ENCODE measurements at regions not wholly inside any gene's neighbourhood (a gene's known extent, or its start where the extent isn't known, plus 50 kb on each side); places are given as distances from the start of the nearest gene placed in this dataset.

DNA sequence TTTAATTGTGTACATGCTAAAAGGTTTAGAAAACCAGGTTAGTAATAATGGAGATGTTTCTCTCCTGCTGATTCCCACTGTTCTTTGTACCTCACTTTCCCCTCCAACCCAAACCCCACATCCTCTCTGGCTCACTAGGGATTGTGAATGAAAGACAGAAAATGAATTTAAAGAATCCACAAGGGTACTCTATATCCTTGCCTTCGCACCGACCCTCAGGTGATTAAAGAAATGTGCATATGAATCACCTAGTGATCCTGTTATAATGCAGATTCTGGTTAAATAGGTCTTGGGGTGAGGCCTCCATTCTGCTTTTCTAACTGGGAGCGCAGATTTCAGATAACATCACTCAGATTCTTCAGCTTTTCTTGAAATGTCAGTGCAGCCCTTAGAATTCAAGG, 84.3 kb upstream of the OTX2 start:
- DNase-seq (ENCODE audit: low read depth, low spot score): no peak
- in situ Hi-C loops (cut with HindIII; ENCODE audit: low pct_unique_long_range_greater_than_20kb, low sequenced_read_pairs): no loop called here

GRCh38 chr14:56892959-56893358, 82.7 kb upstream of the OTX2 start:
- DNase-seq (ENCODE audit: low read depth, low spot score): no peak
- in situ Hi-C loops (cut with HindIII; ENCODE audit: low pct_unique_long_range_greater_than_20kb, low sequenced_read_pairs): no loop called here

DNA sequence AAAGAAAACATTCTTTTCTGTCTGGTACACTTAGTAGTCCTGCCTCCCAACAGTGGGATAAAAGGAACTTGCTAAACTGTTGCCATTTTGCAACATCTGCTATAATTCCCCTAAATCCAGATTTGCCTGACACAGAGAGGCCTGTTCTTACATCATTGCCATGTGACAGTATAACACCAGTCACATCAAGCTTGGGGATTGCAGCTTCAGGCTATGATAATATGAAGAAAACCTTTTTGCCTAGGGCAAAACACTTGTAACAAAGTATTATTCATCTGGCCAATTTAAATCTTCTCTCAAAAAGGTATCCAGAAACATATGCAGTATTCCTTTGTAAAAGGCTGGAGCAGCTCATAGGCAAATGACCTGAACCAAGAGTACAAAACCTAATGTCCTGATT, 80.9 kb upstream of the OTX2 start:
- in situ Hi-C loops (cut with HindIII; ENCODE audit: low pct_unique_long_range_greater_than_20kb, low sequenced_read_pairs): no loop called here
- DNase-seq (ENCODE audit: low read depth, low spot score): peak; percentile 11

- in situ Hi-C loops (cut with HindIII; ENCODE audit: low pct_unique_long_range_greater_than_20kb, low sequenced_read_pairs): no loop called here
- DNase-seq (ENCODE audit: low read depth, low spot score): no peak
These were observed 79.4 kb upstream of the OTX2 start for GRCh38 chr14:56889705-56890104.

DNA sequence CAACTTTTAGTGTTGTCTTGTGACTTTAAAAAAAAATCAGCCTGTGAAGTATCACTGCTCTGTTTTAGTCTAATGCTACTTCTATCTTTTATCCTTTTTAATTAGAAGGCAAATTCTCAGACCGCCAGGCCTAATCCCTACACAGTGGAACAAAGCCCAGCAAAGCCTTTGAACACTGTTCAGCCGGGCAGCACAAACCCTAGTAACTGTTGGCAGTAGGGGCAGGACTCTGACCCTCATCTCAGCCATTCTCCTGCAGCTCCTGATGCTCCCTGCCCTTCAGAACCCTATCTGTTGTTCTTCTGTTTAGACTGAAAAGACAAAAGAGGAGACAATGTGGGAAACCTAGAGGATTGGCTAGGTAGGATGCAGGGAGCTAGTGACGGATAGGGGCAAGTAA, 78.0 kb upstream of the OTX2 start:
- in situ Hi-C loops (cut with HindIII; ENCODE audit: low pct_unique_long_range_greater_than_20kb, low sequenced_read_pairs): no loop called here
- no peak for DNase-seq (ENCODE audit: low read depth, low spot score)

GRCh38 chr14:56887216-56887615, 76.9 kb upstream of the OTX2 start:
- in situ Hi-C loops (cut with HindIII; ENCODE audit: low pct_unique_long_range_greater_than_20kb, low sequenced_read_pairs): no loop called here
- no peak for DNase-seq (ENCODE audit: low read depth, low spot score)

- DNase-seq (ENCODE audit: low read depth, low spot score): no peak
- in situ Hi-C loops (cut with HindIII; ENCODE audit: low pct_unique_long_range_greater_than_20kb, low sequenced_read_pairs): no loop called here
These were observed 76.3 kb upstream of the OTX2 start for GRCh38 chr14:56886471-56887062.

- DNase-seq (ENCODE audit: low read depth, low spot score): no peak
- in situ Hi-C loops (cut with HindIII; ENCODE audit: low pct_unique_long_range_greater_than_20kb, low sequenced_read_pairs): no loop called here
These were observed 75.5 kb upstream of the OTX2 start for GRCh38 chr14:56885825-56886224.

GRCh38 chr14:56884617-56885016, 74.3 kb upstream of the OTX2 start:
- in situ Hi-C loops (cut with HindIII; ENCODE audit: low pct_unique_long_range_greater_than_20kb, low sequenced_read_pairs): no loop called here

GRCh38 chr14:56881181-56881580, 70.9 kb upstream of the OTX2 start:
- in situ Hi-C loops (cut with HindIII; ENCODE audit: low pct_unique_long_range_greater_than_20kb, low sequenced_read_pairs): no loop called here

More at GRCh38 chr14:56884617-56885016, 74.3 kb upstream of the OTX2 start:
- no peak for DNase-seq (ENCODE audit: low read depth, low spot score)

GRCh38 chr14:56878766-56879165, 68.5 kb upstream of the OTX2 start:
- in situ Hi-C loops (cut with HindIII; ENCODE audit: low pct_unique_long_range_greater_than_20kb, low sequenced_read_pairs): no loop called here
- DNase-seq (ENCODE audit: low read depth, low spot score): no peak

More at GRCh38 chr14:56881181-56881580, 70.9 kb upstream of the OTX2 start:
- no peak for DNase-seq (ENCODE audit: low read depth, low spot score)

DNA sequence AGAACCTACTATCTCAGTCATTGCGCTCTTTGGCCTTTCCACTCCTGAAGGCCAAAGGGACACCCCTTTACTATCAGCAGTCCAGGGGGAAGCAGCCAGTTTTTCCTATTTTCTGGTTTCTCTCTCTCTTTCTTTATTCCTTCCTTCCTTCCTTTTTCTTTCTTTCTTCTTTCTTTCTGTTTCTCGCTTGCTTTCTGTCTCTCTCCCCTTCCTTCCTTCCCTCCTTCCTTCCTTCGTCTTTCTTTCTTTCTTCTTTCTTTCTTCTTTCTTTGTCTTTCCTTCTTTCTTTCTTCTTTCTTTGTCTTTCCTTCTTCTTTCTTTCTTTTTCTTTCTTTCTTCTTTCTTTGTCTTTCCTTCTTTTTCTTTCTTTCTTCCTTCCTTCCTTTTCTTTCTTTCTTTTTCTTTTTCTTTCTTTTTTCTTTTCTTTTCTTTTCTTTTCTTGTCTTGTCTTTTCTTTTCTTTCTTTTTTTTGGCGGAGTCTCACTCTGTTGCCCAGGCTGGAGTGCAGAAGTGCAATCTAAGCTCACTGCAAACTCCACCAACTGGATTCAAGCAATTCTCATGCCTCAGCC, 64.9 kb upstream of the OTX2 start:
- in situ Hi-C loops (cut with HindIII; ENCODE audit: low pct_unique_long_range_greater_than_20kb, low sequenced_read_pairs): no loop called here
- no peak for DNase-seq (ENCODE audit: low read depth, low spot score)

DNA sequence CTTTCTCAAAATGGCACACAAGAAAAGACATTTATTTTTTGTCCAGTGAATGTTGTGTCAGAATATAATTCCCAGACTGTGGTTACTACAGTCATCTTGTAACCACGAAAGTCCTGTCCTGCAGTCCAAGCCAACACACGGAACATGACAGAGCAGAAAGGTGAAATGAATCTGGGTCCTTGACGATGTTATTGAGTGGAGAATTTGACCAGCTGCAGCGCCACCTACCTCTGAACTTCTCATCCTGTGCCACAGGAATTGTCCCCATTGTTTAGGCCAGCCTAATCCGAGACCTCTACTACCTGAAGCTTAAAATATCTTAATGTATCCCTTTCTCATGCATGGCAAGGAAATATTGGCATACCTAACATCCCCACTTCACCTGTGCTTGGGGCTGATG, 64.1 kb upstream of the OTX2 start:
- in situ Hi-C loops (cut with HindIII; ENCODE audit: low pct_unique_long_range_greater_than_20kb, low sequenced_read_pairs): no loop called here
- DNase-seq (ENCODE audit: low read depth, low spot score): peak; percentile 51

DNA sequence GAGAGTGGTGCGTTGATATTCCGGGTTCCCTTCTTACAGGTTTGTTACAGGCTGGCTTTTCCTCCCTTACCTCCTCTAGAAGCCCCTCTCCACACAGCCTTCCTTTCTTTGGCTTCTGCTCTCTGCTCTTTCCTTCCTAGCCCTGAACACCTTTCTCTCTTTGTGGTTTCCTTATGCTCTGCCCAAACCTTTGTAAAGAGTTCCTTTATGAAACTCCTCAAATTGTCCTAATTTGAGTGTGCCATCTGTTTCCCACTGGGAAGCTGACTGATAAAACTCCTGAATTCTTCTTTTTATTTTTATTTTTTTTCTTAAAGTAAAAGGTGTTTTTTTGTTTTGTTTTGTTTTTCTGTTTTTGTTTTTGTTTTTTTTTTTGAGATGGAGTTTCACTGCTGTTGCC, 60.1 kb upstream of the OTX2 start:
- in situ Hi-C loops (cut with HindIII; ENCODE audit: low pct_unique_long_range_greater_than_20kb, low sequenced_read_pairs): no loop called here
- DNase-seq (ENCODE audit: low read depth, low spot score): no peak

DNA sequence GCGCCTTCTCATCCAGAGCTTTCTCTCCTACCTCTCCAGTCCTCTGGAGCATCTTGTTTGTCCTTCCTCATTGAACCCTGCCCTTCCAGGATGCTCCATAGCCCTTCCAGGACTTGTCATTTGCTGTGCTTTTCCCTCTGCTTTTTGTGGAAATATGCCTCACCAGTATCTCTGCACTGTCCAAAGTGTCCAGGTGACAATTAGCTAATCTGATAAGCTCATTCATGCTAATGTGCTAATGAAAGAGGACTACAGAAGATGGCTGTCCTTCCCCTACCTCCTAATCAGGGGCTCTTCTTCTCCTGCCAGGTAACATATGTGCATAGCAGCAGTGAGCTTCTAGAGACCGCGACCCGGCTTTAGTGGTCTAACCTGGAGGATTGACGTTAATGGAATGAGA, 58.4 kb upstream of the OTX2 start:
- DNase-seq (ENCODE audit: low read depth, low spot score): no peak
- in situ Hi-C loops (cut with HindIII; ENCODE audit: low pct_unique_long_range_greater_than_20kb, low sequenced_read_pairs): no loop called here

DNA sequence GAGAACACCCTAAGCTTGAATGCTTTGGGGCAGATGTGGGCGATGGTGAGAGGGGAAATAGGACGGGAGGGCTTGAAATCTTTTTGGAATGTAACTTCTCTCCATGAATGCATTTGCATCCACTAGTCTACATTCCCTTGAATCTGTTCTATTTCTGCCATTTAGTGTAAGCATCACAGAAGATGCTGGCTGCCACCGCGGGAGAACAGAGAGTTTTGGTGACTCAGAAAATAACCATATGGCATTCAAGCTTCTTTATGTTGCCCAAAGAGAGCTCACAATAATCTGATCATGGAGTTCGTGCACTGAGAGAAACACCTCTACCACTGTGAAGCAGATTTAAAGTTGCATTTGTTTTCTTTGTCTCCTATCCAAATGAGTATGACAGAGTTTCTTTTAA, 52.6 kb upstream of the OTX2 start:
- in situ Hi-C loops (cut with HindIII; ENCODE audit: low pct_unique_long_range_greater_than_20kb, low sequenced_read_pairs): no loop called here
- no peak for DNase-seq (ENCODE audit: low read depth, low spot score)

- DNase-seq (ENCODE audit: low read depth, low spot score): no peak
- in situ Hi-C loops (cut with HindIII; ENCODE audit: low pct_unique_long_range_greater_than_20kb, low sequenced_read_pairs): no loop called here
These were observed 50.2 kb upstream of the OTX2 start for GRCh38 chr14:56860441-56860840.
